H9 (cell line): ENCODE measurements at regions not wholly inside any gene's neighbourhood (a gene's known extent, or its start where the extent isn't known, plus 50 kb on each side); places are given as distances from the start of the nearest gene placed in this dataset.

Source experiments
- DNase-seq: peaks from one replicate; pipeline ENCODE4 v3.0.0-alpha.2; 2017
- H2AFZ ChIP-seq: one replicate; pipeline ENCODE4 v1.6.1; 2013; ENCODE audit warnings: mild to moderate bottlenecking, low read length, control low read depth, moderate library complexity
- H2AK5ac ChIP-seq: 2 replicates; pipeline ENCODE4 v1.6.1; 2013; ENCODE audit warnings: low read length, control low read depth, mixed read lengths; ENCODE audit not compliant: insufficient read length
- H2BK120ac ChIP-seq: one replicate; pipeline ENCODE4 v1.6.1; 2013; ENCODE audit warnings: low read depth, mild to moderate bottlenecking, low read length, control low read depth, inconsistent platforms; ENCODE audit not compliant: poor library complexity, severe bottlenecking
- H2BK12ac ChIP-seq: 2 replicates; pipeline ENCODE4 v1.6.1; 2013; ENCODE audit warnings: low read length, control low read depth, mixed read lengths, low read depth; ENCODE audit not compliant: insufficient read length
- H2BK15ac ChIP-seq: 2 replicates; pipeline ENCODE4 v1.6.1; 2013; ENCODE audit warnings: low read depth, low read length, control low read depth
- H2BK20ac ChIP-seq: one replicate; pipeline ENCODE4 v1.6.1; 2013; ENCODE audit warnings: low read depth, mild to moderate bottlenecking, low read length, control low read depth, inconsistent platforms; ENCODE audit not compliant: poor library complexity, severe bottlenecking
- H2BK5ac ChIP-seq: 2 replicates; pipeline ENCODE4 v1.6.1; 2013; ENCODE audit warnings: low read length, control low read depth, mixed read lengths; ENCODE audit not compliant: insufficient read length
- H3K14ac ChIP-seq: 2 replicates; pipeline ENCODE4 v1.6.1; 2013; ENCODE audit warnings: low read length, control low read depth; ENCODE audit not compliant: insufficient read depth
- H3K18ac ChIP-seq: 2 replicates; pipeline ENCODE4 v1.6.1; 2013; ENCODE audit warnings: low read depth, mild to moderate bottlenecking, mixed read lengths, low read length, control low read depth; ENCODE audit not compliant: insufficient read length
- H3K23ac ChIP-seq: 2 replicates; pipeline ENCODE4 v1.6.1; 2013; ENCODE audit warnings: low read length, control low read depth, mixed read lengths, low read depth; ENCODE audit not compliant: insufficient read length
- H3K23me2 ChIP-seq: 2 replicates; pipeline ENCODE4 v1.6.1; 2013; ENCODE audit warnings: low read depth, mild to moderate bottlenecking, mixed read lengths, low read length, control low read depth; ENCODE audit not compliant: insufficient read length, poor library complexity, severe bottlenecking
- H3K27ac ChIP-seq: 2 replicates; pipeline ENCODE4 v1.5.1; 2013; ENCODE audit warnings: low read length, control low read depth, mixed read lengths, low read depth; ENCODE audit not compliant: insufficient read length
- H3K27me3 ChIP-seq: 2 replicates; pipeline ENCODE4 v1.6.1; 2013; ENCODE audit warnings: low read length, control low read depth, inconsistent platforms; ENCODE audit not compliant: insufficient read depth
- H3K4ac ChIP-seq: 2 replicates; pipeline ENCODE4 v1.6.1; 2013; ENCODE audit warnings: low read depth, mild to moderate bottlenecking, control low read depth, inconsistent platforms, low read length, moderate library complexity
- H3K4me1 ChIP-seq: 2 replicates; pipeline ENCODE4 v1.6.1; 2013; ENCODE audit warnings: low read length, control low read depth, inconsistent platforms; ENCODE audit not compliant: insufficient read depth
- H3K4me2 ChIP-seq: 2 replicates; pipeline ENCODE4 v1.6.1; 2013; ENCODE audit warnings: low read length, control low read depth, mixed read lengths; ENCODE audit not compliant: insufficient read length, insufficient read depth
- H3K56ac ChIP-seq: 2 replicates; pipeline ENCODE4 v1.6.1; 2013; ENCODE audit warnings: low read depth, mild to moderate bottlenecking, mixed read lengths, low read length, control low read depth; ENCODE audit not compliant: insufficient read length
- H3K79me1 ChIP-seq: 2 replicates; pipeline ENCODE4 v1.6.1; 2013; ENCODE audit warnings: low read depth, mild to moderate bottlenecking, moderate library complexity, low read length, control low read depth, inconsistent platforms; ENCODE audit not compliant: insufficient read depth, poor library complexity, severe bottlenecking
- H3K79me2 ChIP-seq: 2 replicates; pipeline ENCODE4 v1.6.1; 2013; ENCODE audit warnings: low read length, control low read depth, inconsistent platforms; ENCODE audit not compliant: insufficient read depth
- H3K9ac ChIP-seq: 2 replicates; pipeline ENCODE4 v1.6.1; 2013; ENCODE audit warnings: low read length, control low read depth, mixed read lengths; ENCODE audit not compliant: insufficient read length; ENCODE audit errors: extremely low read depth
- H3K9me3 ChIP-seq: one replicate; pipeline ENCODE4 v1.6.1; 2013; ENCODE audit warnings: low read depth, low read length, inconsistent platforms; ENCODE audit not compliant: control insufficient read depth
- H3T11ph ChIP-seq: one replicate; pipeline ENCODE4 v1.6.1; 2013; ENCODE audit warnings: mild to moderate bottlenecking, low read length, control low read depth, inconsistent platforms
- H4K20me1 ChIP-seq: one replicate; pipeline ENCODE4 v1.6.1; 2013; ENCODE audit not compliant: control insufficient read depth, insufficient read length, insufficient read depth
- H4K5ac ChIP-seq: 2 replicates; pipeline ENCODE4 v1.6.1; 2013; ENCODE audit warnings: low read depth, mild to moderate bottlenecking, mixed read lengths, low read length, control low read depth; ENCODE audit not compliant: insufficient read length
- H4K8ac ChIP-seq: replicated peaks from 2 replicates; pipeline ENCODE4 v1.6.1; 2013; ENCODE audit warnings: low read length, control low read depth, mixed read lengths, low read depth; ENCODE audit not compliant: insufficient read length
- H4K91ac ChIP-seq: 2 replicates; pipeline ENCODE4 v1.6.1; 2013; ENCODE audit warnings: low read depth, mild to moderate bottlenecking, moderate library complexity, mixed read lengths, low read length, control low read depth; ENCODE audit not compliant: insufficient read length
- H3K27ac Mint-ChIP-seq, 3 experiments: 2 replicates in 2 of 3; 3 replicates in 1 of 3; pipeline ENCODE4 v1.8.0; 2020 to 2021; ENCODE audit warnings: mixed read lengths in 3 of 3, mild to moderate bottlenecking in 1 of 3, moderate library complexity in 1 of 3
- H3K27me3 Mint-ChIP-seq: 2 replicates; pipeline ENCODE4 v1.8.0; 2021; ENCODE audit warnings: low read depth, mild to moderate bottlenecking, moderate library complexity, mixed read lengths
- H3K36me3 Mint-ChIP-seq, 3 experiments: 2 replicates in 2 of 3; 3 replicates in 1 of 3; pipeline ENCODE4 v1.8.0; 2020 to 2021; ENCODE audit warnings: low read depth in 3 of 3, mixed read lengths in 3 of 3; ENCODE audit not compliant: insufficient read depth in 1 of 3
- H3K4me1 Mint-ChIP-seq, 2 experiments: 2 replicates each; pipeline ENCODE4 v1.8.0; 2020; ENCODE audit warnings: mixed read lengths in 2 of 2
- H3K4me3 Mint-ChIP-seq, 2 experiments: 2 replicates in 1 of 2; 3 replicates in 1 of 2; pipeline ENCODE4 v1.8.0; 2020 to 2021; ENCODE audit warnings: mild to moderate bottlenecking in 2 of 2, mixed read lengths in 2 of 2, moderate library complexity in 1 of 2
- H3K9me3 Mint-ChIP-seq, 2 experiments: 2 replicates in 1 of 2; 3 replicates in 1 of 2; pipeline ENCODE4 v1.8.0; 2020; ENCODE audit warnings: mild to moderate bottlenecking in 2 of 2, mixed read lengths in 2 of 2, moderate library complexity in 1 of 2
- CTCF ChIP-seq: fragments of 200-600 bp; sonication (generic); conservative IDR thresholded peaks from 3 replicates; pipeline ENCODE4 v1.8.0; 2021; ENCODE audit warnings: antibody characterized with exemption, mild to moderate bottlenecking
- WGBS: extraction: QIAGEN DNeasy Blood & Tissue Kit; methylation state at CpG from one replicate; pipeline ENCODE4 v1.1.7; 2013; ENCODE audit warnings: missing lambda C conversion rate, low lambda C conversion rate, mixed read lengths; ENCODE audit not compliant: insufficient read length; ENCODE audit errors: extremely low coverage; 5-methylcytosine and 5-hydroxymethylcytosine counted together

DNA sequence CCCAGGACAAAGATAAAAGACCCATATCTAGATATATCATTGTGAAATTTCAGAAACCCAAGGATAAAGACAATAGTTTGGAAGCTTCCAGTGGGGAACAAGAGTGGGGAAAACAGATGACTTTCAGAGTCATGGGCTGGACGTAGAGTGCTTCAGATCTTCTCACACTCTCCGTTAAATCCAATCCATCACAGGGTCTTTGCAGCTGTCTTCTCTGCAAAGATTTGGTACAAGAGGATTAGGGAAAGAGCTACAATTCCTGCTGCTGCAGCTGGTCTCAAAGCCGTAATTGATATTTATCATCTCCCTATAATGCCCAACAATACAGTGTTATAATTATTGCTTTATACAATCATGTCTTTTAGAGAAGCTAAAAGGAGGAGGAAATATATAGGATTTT, 63.4 kb upstream of the CLPB start:
- H3K56ac ChIP-seq, result no peak overlapping the region
- H3K27me3 ChIP-seq, result no peaks in the 10 kb centered on the region
- Mint-ChIP-seq H3K4me3 (no peak overlapping the region), H3K27ac (no peak overlapping the region), H3K36me3 (peaks cover 7 to 9% (median 8%) of the 10 kb centered on the region in 3 experiments), H3K4me1 (no peaks in the 10 kb centered on the region), H3K9me3 (peaks cover 15 to 17% of the 10 kb centered on the region in 2 experiments), H3K27me3 (peaks cover 3% of the 10 kb centered on the region)
- no peak overlapping the region for H2BK5ac ChIP-seq
- H3K23me2 ChIP-seq, result no peaks in the 10 kb centered on the region
- H2BK120ac ChIP-seq, result no peak overlapping the region
- H3K4me1 ChIP-seq, result no peaks in the 10 kb centered on the region
- no peaks in the 10 kb centered on the region for H3K79me1 ChIP-seq
- H3K4me2 ChIP-seq, result no peak overlapping the region
- H3K4ac ChIP-seq, result no peak overlapping the region
- no peak overlapping the region for H2BK12ac ChIP-seq
- H3K14ac ChIP-seq, result no peak overlapping the region
- no peak overlapping the region for H3K9ac ChIP-seq
- no peaks in the 10 kb centered on the region for H3K9me3 ChIP-seq
- no peak overlapping the region for H4K8ac ChIP-seq
- TF ChIP-seq CTCF, result no peak
- no peak overlapping the region for H2BK15ac ChIP-seq
- H3K18ac ChIP-seq, result no peak overlapping the region
- H3T11ph ChIP-seq, result no peak overlapping the region
- H3K27ac ChIP-seq, result no peak overlapping the region
- no peak overlapping the region for H3K23ac ChIP-seq
- no peak for DNase-seq
- no peak overlapping the region for H4K91ac ChIP-seq
- WGBS, result no CpG with 5 or more reads among the region's 3 CpGs
- no peak overlapping the region for H2BK20ac ChIP-seq
- H2AFZ ChIP-seq, result no peak overlapping the region
- no peak overlapping the region for H2AK5ac ChIP-seq
- H4K20me1 ChIP-seq, result no peaks in the 10 kb centered on the region
- no peak overlapping the region for H4K5ac ChIP-seq
- H3K79me2 ChIP-seq, result no peaks in the 10 kb centered on the region
